ENCODE measurements at regions not wholly inside any gene's neighbourhood (a gene's known extent, or its start where the extent isn't known, plus 50 kb on each side); places are given as distances from the start of the nearest gene placed in this dataset.

DNA sequence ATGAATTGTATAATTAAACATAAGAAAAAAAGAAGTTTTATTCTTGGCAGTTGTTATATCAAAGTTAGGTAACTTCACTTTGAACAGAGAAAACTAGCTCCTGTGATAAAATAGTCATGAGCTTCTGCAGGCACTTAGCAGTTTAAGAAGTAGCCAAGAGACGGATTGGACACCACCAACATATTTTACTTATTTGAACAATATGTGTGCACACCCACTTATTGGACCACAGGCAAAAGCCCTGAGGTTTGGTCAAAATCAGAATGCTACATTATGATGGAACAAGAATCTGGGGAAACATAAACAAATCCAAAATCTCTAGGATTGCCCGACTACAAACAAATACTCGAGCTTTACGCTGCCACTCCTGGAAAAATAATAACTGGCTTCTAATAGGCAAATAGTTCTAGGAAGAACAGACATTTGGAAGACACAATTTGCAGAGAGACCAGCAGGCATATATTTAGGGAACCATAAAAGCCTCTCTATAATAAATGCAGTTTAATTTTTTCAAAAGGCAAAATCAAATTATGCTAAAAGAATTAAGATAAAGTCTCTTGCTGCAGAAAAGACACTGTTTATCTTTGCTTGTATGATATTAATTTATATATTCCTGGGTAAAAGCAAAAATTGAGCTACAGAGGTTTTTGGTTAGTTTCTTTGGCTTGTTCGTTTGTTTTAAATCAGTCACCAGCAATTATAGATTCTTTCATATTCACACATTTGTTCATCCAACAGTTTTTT is 117.9 kb downstream of the CDC42EP3 start:
- Histone ChIP-seq H3K36me3 (no peaks in the 10 kb centered on the region), H3K4me1 (peaks cover 16% of the 10 kb centered on the region), H3K4me2 (no peak overlapping the region), H4K20me1 (no peaks in the 10 kb centered on the region), H3K27me3 (no peaks in the 10 kb centered on the region), H3K27ac (no peak overlapping the region), H3K9me3 (no peaks in the 10 kb centered on the region), H3K4me3 (no peak overlapping the region), H3K9ac (no peak overlapping the region)
- TF ChIP-seq Cebpa-rat (IDR thresholded peaks at IDR 0.05): no peak

GRCh38 chr2:37554155-37554510 is 117.3 kb downstream of the CDC42EP3 start:
- TF ChIP-seq Cebpa-rat (IDR thresholded peaks at IDR 0.05): no peak
- Histone ChIP-seq H3K4me3 (no peak overlapping the region), H3K9me3 (no peaks in the 10 kb centered on the region), H3K27me3 (no peaks in the 10 kb centered on the region), H4K20me1 (no peaks in the 10 kb centered on the region), H3K27ac (no peak overlapping the region), H3K4me2 (no peak overlapping the region), H3K4me1 (peaks cover 16% of the 10 kb centered on the region), H3K36me3 (no peaks in the 10 kb centered on the region), H3K9ac (no peak overlapping the region)

DNA sequence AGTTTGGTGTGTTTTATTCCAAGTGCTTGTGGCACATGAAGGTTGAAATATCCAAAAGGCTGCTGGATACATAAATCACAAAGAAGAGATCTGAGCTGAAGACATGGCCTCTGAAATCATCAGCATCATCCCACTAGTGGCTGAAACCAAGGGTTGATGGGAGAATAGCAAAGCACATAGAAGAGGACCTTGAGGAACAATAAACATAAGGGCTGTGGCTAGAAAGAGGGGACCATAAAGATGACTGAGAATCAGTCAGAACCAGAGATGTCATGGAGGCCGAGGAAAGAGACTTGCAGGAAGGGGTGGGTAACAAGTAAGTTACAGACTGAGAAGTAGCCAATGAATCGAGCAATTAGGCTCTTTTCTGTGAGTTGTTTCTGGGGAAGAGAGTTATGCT is 116.8 kb downstream of the CDC42EP3 start:
- Histone ChIP-seq H3K4me2 (peak overlapping the region; percentile 40), H3K9ac (no peak overlapping the region), H3K4me3 (no peak overlapping the region), H3K36me3 (no peaks in the 10 kb centered on the region), H3K4me1 (peaks cover 16% of the 10 kb centered on the region), H4K20me1 (no peaks in the 10 kb centered on the region), H3K27ac (no peak overlapping the region), H3K9me3 (no peaks in the 10 kb centered on the region), H3K27me3 (no peaks in the 10 kb centered on the region)
- TF ChIP-seq Cebpa-rat (IDR thresholded peaks at IDR 0.05): no peak

DNA sequence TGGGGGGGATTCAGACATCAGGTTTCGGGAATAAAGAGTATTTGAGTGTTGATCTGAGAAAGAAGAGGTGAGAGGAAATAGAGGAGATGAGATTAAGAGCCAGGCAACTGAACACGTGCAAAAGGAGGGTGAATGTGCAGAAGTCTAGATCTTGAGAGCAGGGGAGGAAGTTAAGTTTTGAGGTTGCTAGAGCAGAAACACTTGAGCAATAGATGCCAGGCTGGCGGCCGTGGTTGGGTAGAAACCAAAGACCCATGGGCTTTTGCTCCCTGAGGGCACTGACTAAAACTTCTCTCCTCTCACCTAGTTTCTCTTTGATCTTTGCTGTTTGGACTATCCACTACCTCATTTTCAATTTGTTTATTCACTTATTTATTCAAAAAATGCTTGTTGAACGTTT is 116.0 kb downstream of the CDC42EP3 start:
- H4K20me1 ChIP-seq: no peaks in the 10 kb centered on the region
- H3K9ac ChIP-seq: no peak overlapping the region
- H3K36me3 ChIP-seq: no peaks in the 10 kb centered on the region
- no peak overlapping the region for H3K4me3 ChIP-seq
- no peaks in the 10 kb centered on the region for H3K9me3 ChIP-seq
- no peaks in the 10 kb centered on the region for H3K27me3 ChIP-seq
- H3K27ac ChIP-seq: no peak overlapping the region
- H3K4me1 ChIP-seq: peaks cover 16% of the 10 kb centered on the region
- H3K4me2 ChIP-seq: peak overlapping the region; percentile 40
- peak; percentile 90 for TF ChIP-seq Cebpa-rat (IDR thresholded peaks at IDR 0.05)

DNA sequence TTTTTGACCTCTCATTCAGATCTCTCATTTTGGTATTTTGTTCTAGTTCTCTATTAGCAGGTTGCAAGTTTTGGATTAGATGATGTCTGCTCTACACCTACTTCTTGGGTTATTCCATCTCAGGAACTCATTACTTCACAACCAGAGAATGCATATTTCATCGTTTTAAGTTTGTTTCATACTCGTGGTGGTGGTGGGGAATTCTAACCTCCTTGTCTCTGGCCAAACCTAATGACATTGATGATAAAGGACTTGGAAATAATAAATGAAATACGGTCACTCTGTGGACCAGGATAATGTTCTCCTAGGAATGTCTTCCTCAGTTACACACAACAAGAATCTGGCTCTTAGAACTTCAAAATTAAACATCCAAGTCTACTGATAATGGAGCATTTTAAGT is 115.2 kb downstream of the CDC42EP3 start:
- TF ChIP-seq Cebpa-rat (IDR thresholded peaks at IDR 0.05): no peak
- no peaks in the 10 kb centered on the region for H3K36me3 ChIP-seq
- no peak overlapping the region for H3K27ac ChIP-seq
- no peak overlapping the region for H3K4me3 ChIP-seq
- H3K9me3 ChIP-seq: no peaks in the 10 kb centered on the region
- no peak overlapping the region for H3K9ac ChIP-seq
- H4K20me1 ChIP-seq: no peaks in the 10 kb centered on the region
- no peaks in the 10 kb centered on the region for H3K27me3 ChIP-seq
- H3K4me2 ChIP-seq: no peak overlapping the region
- peaks cover 16% of the 10 kb centered on the region for H3K4me1 ChIP-seq

- Histone ChIP-seq H3K4me3 (no peak overlapping the region), H3K4me1 (peaks cover 16% of the 10 kb centered on the region), H4K20me1 (no peaks in the 10 kb centered on the region), H3K9me3 (no peaks in the 10 kb centered on the region), H3K4me2 (no peak overlapping the region), H3K27me3 (no peaks in the 10 kb centered on the region), H3K36me3 (no peaks in the 10 kb centered on the region), H3K9ac (no peak overlapping the region), H3K27ac (no peak overlapping the region)
- no peak for TF ChIP-seq Cebpa-rat (IDR thresholded peaks at IDR 0.05)
Measured at GRCh38 chr2:37558623-37559022, 112.8 kb downstream of the CDC42EP3 start.

GRCh38 chr2:37560241-37560848 is 111.1 kb downstream of the CDC42EP3 start:
- Histone ChIP-seq H3K36me3 (no peaks in the 10 kb centered on the region), H3K4me3 (no peak overlapping the region), H3K27me3 (no peaks in the 10 kb centered on the region), H4K20me1 (no peaks in the 10 kb centered on the region), H3K4me1 (peaks cover 8% of the 10 kb centered on the region), H3K4me2 (no peak overlapping the region), H3K9ac (no peak overlapping the region), H3K9me3 (no peaks in the 10 kb centered on the region), H3K27ac (no peak overlapping the region)
- no peak for TF ChIP-seq Cebpa-rat (IDR thresholded peaks at IDR 0.05)

- Histone ChIP-seq H3K4me3 (no peak overlapping the region), H3K4me2 (no peak overlapping the region), H3K9ac (no peak overlapping the region), H3K27ac (no peak overlapping the region), H3K36me3 (no peaks in the 10 kb centered on the region), H3K4me1 (peaks cover 1% of the 10 kb centered on the region), H3K27me3 (no peaks in the 10 kb centered on the region), H4K20me1 (no peaks in the 10 kb centered on the region), H3K9me3 (no peaks in the 10 kb centered on the region)
- no peak for TF ChIP-seq Cebpa-rat (IDR thresholded peaks at IDR 0.05)
Measured at GRCh38 chr2:37560863-37561614, 110.4 kb downstream of the CDC42EP3 start.

- H3K4me3 ChIP-seq: no peak overlapping the region
- H3K27ac ChIP-seq: no peak overlapping the region
- no peaks in the 10 kb centered on the region for H4K20me1 ChIP-seq
- no peak for TF ChIP-seq Cebpa-rat (IDR thresholded peaks at IDR 0.05)
- no peaks in the 10 kb centered on the region for H3K27me3 ChIP-seq
- no peaks in the 10 kb centered on the region; the same call in 1 of the 2 replicates for H3K4me1 ChIP-seq
- H3K9me3 ChIP-seq: no peaks in the 10 kb centered on the region
- no peak overlapping the region for H3K9ac ChIP-seq
- H3K36me3 ChIP-seq: no peaks in the 10 kb centered on the region
- H3K4me2 ChIP-seq: no peak overlapping the region
Measured at GRCh38 chr2:37561615-37562569, 109.5 kb downstream of the CDC42EP3 start.

Data from BLaER1 (cell line).